KBM-7 (cell line): ENCODE measurements at regions not wholly inside any gene's neighbourhood (a gene's known extent, or its start where the extent isn't known, plus 50 kb on each side); places are given as distances from the start of the nearest gene placed in this dataset.

Experiments used
- DNase-seq: peaks from one replicate; pipeline ENCODE4 v3.0.0-alpha.2; 2015
- in situ Hi-C: fragments of 300-500 bp; cut with MboI; formaldehyde crosslinking; loops from 2 replicates; pipeline ENCODE4 v1.14.3; 2020; ENCODE audit warnings: low sequenced_read_pairs, low pct_unique_long_range_greater_than_20kb, mixed read lengths

GRCh38 chr3:14283813-14284438, 105.3 kb downstream of the LSM3 start:
- no peak for DNase-seq

GRCh38 chr3:14284694-14285547, 106.3 kb downstream of the LSM3 start:
- in situ Hi-C loops: no loop called here

More at GRCh38 chr3:14283813-14284438, 105.3 kb downstream of the LSM3 start:
- in situ Hi-C loops: no loop called here

GRCh38 chr3:14285548-14285925, 106.9 kb downstream of the LSM3 start:
- in situ Hi-C loops: no loop called here
- DNase-seq: no peak

More at GRCh38 chr3:14284694-14285547, 106.3 kb downstream of the LSM3 start:
- no peak for DNase-seq

GRCh38 chr3:14286887-14287500, 108.4 kb downstream of the LSM3 start:
- DNase-seq: peak; percentile 54
- in situ Hi-C loops: no loop called here

GRCh38 chr3:14288177-14288788, 109.7 kb downstream of the LSM3 start:
- in situ Hi-C loops: no loop called here

GRCh38 chr3:14288833-14289451, 110.3 kb downstream of the LSM3 start:
- DNase-seq: no peak
- in situ Hi-C loops: no loop called here

More at GRCh38 chr3:14288177-14288788, 109.7 kb downstream of the LSM3 start:
- DNase-seq: no peak

- DNase-seq: no peak
- in situ Hi-C loops: no loop called here
Measured at GRCh38 chr3:14289590-14290461, 111.2 kb downstream of the LSM3 start.

GRCh38 chr3:14290631-14291385, 111.6 kb upstream of the SLC6A6 start:
- no peak for DNase-seq

GRCh38 chr3:14295037-14295436, 107.4 kb upstream of the SLC6A6 start:
- in situ Hi-C loops: no loop called here
- no peak for DNase-seq

More at GRCh38 chr3:14290631-14291385, 111.6 kb upstream of the SLC6A6 start:
- in situ Hi-C loops: no loop called here

- in situ Hi-C loops: no loop called here
- no peak for DNase-seq
Measured at GRCh38 chr3:14295801-14296200, 106.6 kb upstream of the SLC6A6 start.

GRCh38 chr3:14297305-14297704, 105.1 kb upstream of the SLC6A6 start:
- in situ Hi-C loops: no loop called here
- no peak for DNase-seq

- in situ Hi-C loops: no loop called here
- DNase-seq: no peak
Measured at GRCh38 chr3:14297784-14298236, 104.6 kb upstream of the SLC6A6 start.

GRCh38 chr3:14298442-14298841, 104.0 kb upstream of the SLC6A6 start:
- in situ Hi-C loops: no loop called here
- DNase-seq: no peak

GRCh38 chr3:14298991-14299555, 103.3 kb upstream of the SLC6A6 start:
- no peak for DNase-seq
- in situ Hi-C loops: no loop called here

GRCh38 chr3:14299767-14300166, 102.6 kb upstream of the SLC6A6 start:
- no peak for DNase-seq
- in situ Hi-C loops: no loop called here

- no peak for DNase-seq
- in situ Hi-C loops: no loop called here
Measured at GRCh38 chr3:14300721-14301399, 101.5 kb upstream of the SLC6A6 start.

GRCh38 chr3:14301558-14301957, 100.8 kb upstream of the SLC6A6 start:
- DNase-seq: no peak
- in situ Hi-C loops: no loop called here
